ENCODE measurements at regions not wholly inside any gene's neighbourhood (a gene's known extent, or its start where the extent isn't known, plus 50 kb on each side); places are given as distances from the start of the nearest gene placed in this dataset.

DNA sequence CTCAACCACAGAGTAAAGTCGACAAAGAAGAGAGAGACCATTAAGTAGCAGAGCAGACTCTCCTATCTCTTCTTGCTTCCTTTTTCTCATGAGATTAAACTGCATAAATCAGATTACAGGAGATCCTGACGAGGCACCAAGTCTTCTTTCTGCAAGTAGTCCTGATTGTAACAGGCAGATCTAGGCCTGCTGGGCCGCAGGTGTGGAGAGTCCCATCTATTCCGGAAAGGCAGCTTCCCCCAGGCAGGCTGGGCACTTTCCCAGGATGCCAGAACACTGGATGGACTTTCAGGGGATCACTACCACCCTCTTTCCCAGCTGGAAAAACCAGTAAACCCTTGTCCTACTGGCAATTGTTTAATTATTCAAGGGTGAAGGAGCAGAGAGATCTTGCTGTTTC lies 173.0 kb upstream of the CADM1 start:
- Mint-ChIP-seq H3K36me3 (ENCODE audit: unreplicated experiment) (no peaks in the 10 kb centered on the region), H3K27ac (ENCODE audit: unreplicated experiment) (no peak overlapping the region), H3K4me3 (ENCODE audit: unreplicated experiment) (no peak overlapping the region)

DNA sequence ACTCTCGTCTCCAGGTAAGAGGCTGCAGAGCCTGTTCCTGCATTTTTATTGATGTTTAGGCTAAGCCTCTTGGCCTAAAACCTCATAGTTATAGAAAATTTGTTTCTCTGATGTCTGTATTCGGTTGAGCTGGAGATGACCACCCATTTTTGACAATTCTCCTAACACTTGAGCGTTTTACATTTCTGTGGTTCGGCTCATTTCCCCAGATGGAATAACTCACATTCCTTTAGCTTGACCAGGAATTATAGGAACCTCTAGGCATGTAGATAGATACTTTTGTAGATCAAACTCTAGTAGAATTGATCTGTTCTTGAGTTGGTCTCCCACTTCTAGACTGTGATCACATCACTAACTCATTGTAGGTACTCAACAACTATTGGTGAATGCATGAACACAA lies 172.6 kb upstream of the CADM1 start:
- Mint-ChIP-seq H3K9me3 (ENCODE audit: unreplicated experiment) (peaks cover 6% of the 10 kb centered on the region), H3K4me3 (ENCODE audit: unreplicated experiment) (no peak overlapping the region), H3K4me1 (ENCODE audit: low read depth, unreplicated experiment) (peaks cover 40% of the 10 kb centered on the region), H3K27ac (ENCODE audit: unreplicated experiment) (no peak overlapping the region), H3K27me3 (ENCODE audit: unreplicated experiment) (no peaks in the 10 kb centered on the region), H3K36me3 (ENCODE audit: unreplicated experiment) (no peaks in the 10 kb centered on the region)
- DNase-seq, result no peak
- TF ChIP-seq, protein P1, sequence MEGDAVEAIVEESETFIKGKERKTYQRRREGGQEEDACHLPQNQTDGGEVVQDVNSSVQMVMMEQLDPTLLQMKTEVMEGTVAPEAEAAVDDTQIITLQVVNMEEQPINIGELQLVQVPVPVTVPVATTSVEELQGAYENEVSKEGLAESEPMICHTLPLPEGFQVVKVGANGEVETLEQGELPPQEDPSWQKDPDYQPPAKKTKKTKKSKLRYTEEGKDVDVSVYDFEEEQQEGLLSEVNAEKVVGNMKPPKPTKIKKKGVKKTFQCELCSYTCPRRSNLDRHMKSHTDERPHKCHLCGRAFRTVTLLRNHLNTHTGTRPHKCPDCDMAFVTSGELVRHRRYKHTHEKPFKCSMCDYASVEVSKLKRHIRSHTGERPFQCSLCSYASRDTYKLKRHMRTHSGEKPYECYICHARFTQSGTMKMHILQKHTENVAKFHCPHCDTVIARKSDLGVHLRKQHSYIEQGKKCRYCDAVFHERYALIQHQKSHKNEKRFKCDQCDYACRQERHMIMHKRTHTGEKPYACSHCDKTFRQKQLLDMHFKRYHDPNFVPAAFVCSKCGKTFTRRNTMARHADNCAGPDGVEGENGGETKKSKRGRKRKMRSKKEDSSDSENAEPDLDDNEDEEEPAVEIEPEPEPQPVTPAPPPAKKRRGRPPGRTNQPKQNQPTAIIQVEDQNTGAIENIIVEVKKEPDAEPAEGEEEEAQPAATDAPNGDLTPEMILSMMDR (IDR thresholded peaks at IDR 0.05; ENCODE audit: partially characterized antibody, unreplicated experiment), result no peak

More for the DNA sequence above, 173.0 kb upstream of the CADM1 start:
- TF ChIP-seq, protein P1 (IDR thresholded peaks at IDR 0.05; ENCODE audit: partially characterized antibody, unreplicated experiment), result no peak
- H3K9me3 Mint-ChIP-seq (ENCODE audit: unreplicated experiment), result peaks cover 6% of the 10 kb centered on the region
- no peak for DNase-seq
- no peaks in the 10 kb centered on the region for H3K27me3 Mint-ChIP-seq (ENCODE audit: unreplicated experiment)
- H3K4me1 Mint-ChIP-seq (ENCODE audit: low read depth, unreplicated experiment), result peaks cover 38% of the 10 kb centered on the region

DNA sequence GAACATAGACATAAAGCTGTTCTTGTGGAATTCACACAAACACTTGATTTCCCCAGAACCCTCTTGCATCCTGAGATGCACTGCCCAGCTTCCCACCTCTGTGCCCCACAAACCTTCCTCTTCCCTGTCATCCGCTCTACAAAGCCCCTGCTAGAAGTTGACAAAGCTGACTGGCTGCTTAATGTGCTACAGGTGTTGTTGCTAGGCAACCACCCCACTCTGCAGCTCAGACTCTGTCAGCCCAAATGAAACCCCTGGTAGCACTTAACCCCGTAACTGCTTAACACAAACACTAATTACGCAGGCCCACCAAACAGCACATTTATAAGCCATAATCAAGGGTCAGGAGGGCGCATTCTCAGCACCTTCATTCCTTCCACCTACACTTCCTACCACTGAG lies 172.0 kb upstream of the CADM1 start:
- TF ChIP-seq, protein P1 (IDR thresholded peaks at IDR 0.05; ENCODE audit: partially characterized antibody, unreplicated experiment), result no peak
- H3K4me3 Mint-ChIP-seq (ENCODE audit: unreplicated experiment), result no peak overlapping the region
- H3K9me3 Mint-ChIP-seq (ENCODE audit: unreplicated experiment), result peaks cover 6% of the 10 kb centered on the region
- H3K27ac Mint-ChIP-seq (ENCODE audit: unreplicated experiment), result no peak overlapping the region
- DNase-seq, result no peak
- H3K4me1 Mint-ChIP-seq (ENCODE audit: low read depth, unreplicated experiment), result peaks cover 40% of the 10 kb centered on the region
- no peaks in the 10 kb centered on the region for H3K27me3 Mint-ChIP-seq (ENCODE audit: unreplicated experiment)
- no peaks in the 10 kb centered on the region for H3K36me3 Mint-ChIP-seq (ENCODE audit: unreplicated experiment)

DNA sequence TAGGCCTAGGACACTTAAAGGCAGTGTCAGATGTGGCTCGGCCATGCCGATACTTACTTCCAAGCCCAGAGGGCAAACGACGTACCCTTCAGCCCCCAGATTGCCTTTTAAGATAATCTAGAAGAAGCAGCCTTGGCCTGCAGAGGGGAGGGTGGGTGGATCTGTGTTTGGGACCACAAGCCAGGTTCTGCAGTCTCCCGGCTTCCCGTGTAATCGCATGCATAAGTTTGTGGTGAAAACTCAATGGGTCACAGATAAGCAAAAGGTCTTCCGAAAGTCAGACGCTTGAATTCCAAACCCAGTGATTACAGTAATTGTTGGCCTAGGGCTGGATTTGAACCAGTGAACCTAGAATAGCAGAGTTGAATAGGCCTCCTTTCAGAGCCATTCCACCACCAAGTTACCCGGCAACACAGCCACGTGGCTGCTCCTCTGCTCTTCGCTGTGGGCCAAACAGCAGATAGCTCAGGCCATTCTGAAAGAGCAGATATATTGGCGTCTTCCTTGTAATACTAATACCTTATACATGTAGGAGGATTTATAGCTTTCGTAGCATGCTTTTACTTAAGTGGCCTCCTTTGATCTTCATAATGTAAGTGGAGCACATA lies 170.8 kb upstream of the CADM1 start:
- Mint-ChIP-seq H3K9me3 (ENCODE audit: unreplicated experiment) (peaks cover 6% of the 10 kb centered on the region), H3K4me3 (ENCODE audit: unreplicated experiment) (no peak overlapping the region), H3K4me1 (ENCODE audit: low read depth, unreplicated experiment) (peaks cover 44% of the 10 kb centered on the region), H3K27me3 (ENCODE audit: unreplicated experiment) (no peaks in the 10 kb centered on the region), H3K27ac (ENCODE audit: unreplicated experiment) (no peak overlapping the region), H3K36me3 (ENCODE audit: unreplicated experiment) (no peaks in the 10 kb centered on the region)
- TF ChIP-seq, protein P1 (IDR thresholded peaks at IDR 0.05; ENCODE audit: partially characterized antibody, unreplicated experiment), result no peak
- DNase-seq, result no peak

DNA sequence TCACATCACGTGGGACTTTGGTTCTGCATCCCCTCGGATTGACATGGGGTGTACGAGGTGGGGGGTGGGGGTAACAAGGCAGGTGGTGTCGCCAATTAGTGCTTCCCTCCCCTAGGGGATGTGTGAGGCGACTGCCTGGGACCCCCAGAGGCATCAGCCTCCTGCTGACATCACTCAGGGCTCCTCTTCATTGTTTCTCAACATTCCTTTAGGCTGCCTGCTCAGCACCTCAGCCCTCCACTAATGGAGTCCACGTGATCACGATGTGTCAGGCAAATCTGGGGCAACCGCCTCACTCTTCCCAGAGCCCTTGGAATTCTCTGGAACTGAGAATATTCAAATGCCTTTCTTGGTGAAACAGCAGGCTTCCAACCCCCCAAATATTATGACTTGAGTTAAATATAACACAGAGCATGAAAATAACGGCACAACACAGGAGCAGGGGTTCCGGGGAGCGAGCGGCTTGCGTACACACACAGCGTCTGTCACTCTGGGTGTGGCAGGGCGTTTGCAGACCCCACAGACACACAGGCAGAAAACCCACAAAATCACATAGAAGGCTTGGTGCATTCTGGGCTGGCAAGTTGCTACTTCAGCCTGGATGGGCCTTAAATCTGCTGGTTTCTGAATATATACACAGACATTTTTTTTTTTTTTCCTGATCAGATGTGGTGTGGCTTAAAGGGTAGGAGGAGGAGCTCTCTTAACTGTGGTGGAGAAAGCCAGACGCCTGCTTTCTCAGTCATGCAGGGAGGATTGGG lies 170.1 kb upstream of the CADM1 start:
- Mint-ChIP-seq H3K4me3 (ENCODE audit: unreplicated experiment) (peak overlapping the region; percentile 34), H3K27ac (ENCODE audit: unreplicated experiment) (peak overlapping the region; percentile 28)

More for the DNA sequence above, 170.1 kb upstream of the CADM1 start:
- peaks cover 6% of the 10 kb centered on the region for H3K9me3 Mint-ChIP-seq (ENCODE audit: unreplicated experiment)
- TF ChIP-seq, protein P1 (IDR thresholded peaks at IDR 0.05; ENCODE audit: partially characterized antibody, unreplicated experiment), result no peak
- no peak for DNase-seq
- H3K4me1 Mint-ChIP-seq (ENCODE audit: low read depth, unreplicated experiment), result peaks cover 41% of the 10 kb centered on the region
- no peaks in the 10 kb centered on the region for H3K27me3 Mint-ChIP-seq (ENCODE audit: unreplicated experiment)
- H3K36me3 Mint-ChIP-seq (ENCODE audit: unreplicated experiment), result no peaks in the 10 kb centered on the region
